ENCODE measurements at regions not wholly inside any gene's neighbourhood (a gene's known extent, or its start where the extent isn't known, plus 50 kb on each side); places are given as distances from the start of the nearest gene placed in this dataset.

- TF ChIP-seq CTCF (conservative IDR thresholded peaks at IDR 0.05; ENCODE audit: low read depth, low read length): peak; percentile 59
- no peak for DNase-seq (ENCODE audit: low read depth)
- H3K4me3 ChIP-seq (ENCODE audit: low read length): no peak overlapping the region
Observed at GRCh38 chr6:129936329-129937165, 75.4 kb upstream of the TMEM244 start.

DNA sequence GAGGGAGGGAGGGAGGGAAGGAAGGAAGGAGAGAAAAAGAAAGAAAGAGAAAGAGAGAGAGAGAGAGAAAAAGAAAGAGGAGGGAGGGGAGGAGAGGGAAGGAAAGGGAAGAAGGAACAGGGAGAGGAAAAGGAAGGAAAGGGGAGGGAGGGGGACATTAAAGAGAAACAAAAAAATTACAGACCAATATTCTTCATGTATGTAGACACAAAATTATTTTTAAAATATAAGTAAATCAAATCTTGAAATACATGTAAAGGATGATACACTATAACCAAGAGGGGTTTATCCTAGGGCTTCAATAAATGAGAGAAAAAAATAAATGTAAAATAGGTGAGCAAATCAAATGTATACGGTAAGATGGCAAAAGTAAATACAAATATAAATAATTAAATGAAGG is 71.2 kb upstream of the TMEM244 start:
- DNase-seq (ENCODE audit: low read depth): no peak
- no peak for TF ChIP-seq CTCF (conservative IDR thresholded peaks at IDR 0.05; ENCODE audit: low read depth, low read length)
- no peak overlapping the region for H3K4me3 ChIP-seq (ENCODE audit: low read length)

DNA sequence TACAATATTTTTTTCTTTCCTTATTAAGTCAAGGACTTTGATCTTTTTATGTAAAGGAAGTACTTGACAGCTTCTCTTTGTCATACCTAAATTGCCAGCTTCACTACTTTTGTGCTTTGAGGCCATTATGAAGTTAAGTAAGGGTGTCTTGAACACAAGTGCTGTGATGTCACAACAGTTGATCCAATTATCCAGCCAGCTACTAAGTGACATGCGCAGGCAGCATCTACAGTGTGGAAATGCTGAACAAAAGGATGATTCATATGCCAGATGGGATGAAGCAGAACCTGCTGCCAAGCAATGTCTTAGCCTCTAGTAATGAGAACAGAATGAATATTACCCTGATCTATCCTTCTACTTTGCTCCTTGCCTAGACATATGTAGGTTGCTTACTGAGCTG is 68.3 kb upstream of the TMEM244 start:
- H3K4me3 ChIP-seq (ENCODE audit: low read length): no peak overlapping the region
- peak; percentile 50 for DNase-seq (ENCODE audit: low read depth)
- TF ChIP-seq CTCF (conservative IDR thresholded peaks at IDR 0.05; ENCODE audit: low read depth, low read length): no peak

DNA sequence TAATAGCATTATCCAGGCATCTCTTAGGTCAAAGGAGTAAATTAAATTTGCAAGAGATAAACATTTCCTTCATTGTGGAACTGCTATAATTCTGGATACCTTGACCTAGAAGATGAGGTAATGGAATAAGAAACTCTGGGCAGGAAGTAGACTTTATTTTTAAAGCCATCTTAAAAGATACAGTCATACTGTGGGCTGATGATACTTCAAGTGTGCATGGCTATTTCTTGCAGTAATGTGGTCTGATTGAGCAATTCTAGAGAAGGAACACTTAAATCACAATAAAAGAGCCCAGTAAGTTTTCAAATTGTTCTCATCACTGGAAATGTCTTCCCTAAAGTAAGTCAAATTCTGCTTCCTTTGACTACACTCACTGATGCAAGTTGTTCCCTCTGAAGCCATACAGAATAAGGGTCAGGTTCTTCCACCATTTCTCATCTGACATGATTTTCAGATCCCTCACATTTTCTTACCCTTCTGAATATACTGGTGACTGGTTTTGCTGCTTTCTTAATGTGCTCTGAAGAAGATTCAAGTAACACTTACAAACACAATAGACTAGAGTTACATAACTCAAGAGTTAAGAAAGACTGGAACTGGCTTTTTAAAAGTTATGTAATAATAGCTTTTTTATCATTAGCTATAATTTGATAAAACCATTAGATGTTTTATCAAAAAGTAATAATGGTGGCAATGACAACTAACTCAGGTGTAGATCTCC is 62.6 kb upstream of the TMEM244 start:
- no peak for TF ChIP-seq CTCF (conservative IDR thresholded peaks at IDR 0.05; ENCODE audit: low read depth, low read length)
- DNase-seq (ENCODE audit: low read depth): no peak
- no peak overlapping the region for H3K4me3 ChIP-seq (ENCODE audit: low read length)

DNA sequence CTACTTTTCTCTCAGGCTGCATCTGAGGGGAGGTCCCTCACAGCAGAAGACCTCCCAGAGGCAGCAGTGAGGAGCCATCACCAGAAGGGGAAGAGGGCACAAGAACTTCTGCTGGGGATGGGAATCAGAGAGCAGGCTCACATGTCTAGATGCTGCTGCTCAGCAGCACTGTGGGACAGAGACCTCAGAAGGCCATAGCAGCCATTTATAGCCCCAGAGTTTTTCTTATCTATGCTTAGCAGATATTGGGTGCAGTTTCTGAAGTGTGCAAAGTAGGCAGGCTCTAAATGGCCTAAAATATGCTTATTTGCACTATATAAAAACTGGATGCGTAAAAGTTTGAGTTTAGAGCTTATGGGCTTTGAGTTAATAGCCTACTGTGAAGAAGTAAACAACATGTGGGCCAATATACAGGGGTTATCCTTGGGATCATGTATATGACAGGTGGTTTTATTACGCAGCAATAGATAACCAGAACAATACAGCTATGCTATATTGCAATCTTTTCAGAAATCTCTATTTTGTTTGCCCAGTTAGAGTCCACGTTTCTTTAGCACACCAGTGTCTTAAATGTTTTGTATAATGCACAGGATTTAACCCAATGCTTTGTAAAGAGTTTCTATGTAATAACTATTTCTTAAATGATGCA is 60.2 kb upstream of the TMEM244 start:
- TF ChIP-seq CTCF (conservative IDR thresholded peaks at IDR 0.05; ENCODE audit: low read depth, low read length): no peak
- DNase-seq (ENCODE audit: low read depth): no peak
- H3K4me3 ChIP-seq (ENCODE audit: low read length): no peak overlapping the region

DNA sequence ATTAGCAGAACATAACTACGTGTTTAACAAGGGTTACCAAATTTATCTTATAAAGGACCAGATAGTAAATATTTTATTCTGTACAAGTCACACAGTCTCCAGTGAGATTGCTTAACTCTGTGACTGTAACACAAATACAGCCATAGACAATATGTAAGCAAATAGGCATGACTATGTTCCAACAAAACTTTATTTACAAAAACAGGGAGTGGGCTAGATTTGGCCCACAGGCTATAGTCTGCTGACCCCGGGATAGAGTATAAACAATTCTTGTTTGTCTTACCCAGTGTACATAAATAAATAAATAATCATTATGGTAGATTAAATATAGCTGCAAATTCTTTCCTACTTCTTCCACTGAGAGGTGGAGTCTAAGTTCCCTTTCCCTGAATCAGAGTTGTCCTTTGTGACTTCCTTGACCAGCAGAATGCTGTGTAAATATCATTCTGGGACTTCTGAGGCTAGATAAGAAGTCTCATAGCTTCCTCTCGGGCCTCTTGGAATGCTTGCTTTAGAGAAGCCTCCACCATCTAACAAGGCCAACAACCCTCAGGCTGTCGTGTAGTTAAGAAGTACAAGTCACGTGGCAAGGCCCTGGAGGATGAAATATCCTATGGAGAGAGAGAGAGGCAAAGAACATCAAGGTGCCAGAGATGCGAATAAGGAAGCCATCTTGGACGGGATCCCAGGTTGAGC is 59.1 kb upstream of the TMEM244 start:
- no peak for TF ChIP-seq CTCF (conservative IDR thresholded peaks at IDR 0.05; ENCODE audit: low read depth, low read length)
- H3K4me3 ChIP-seq (ENCODE audit: low read length): no peak overlapping the region
- DNase-seq (ENCODE audit: low read depth): no peak

Measured in retinal pigment epithelial cell (primary cell).